ENCODE measurements at regions not wholly inside any gene's neighbourhood (a gene's known extent, or its start where the extent isn't known, plus 50 kb on each side); places are given as distances from the start of the nearest gene placed in this dataset.
"Not testable (repeated sequence)": the region's sequence is repeated elsewhere in the genome, so short reads cannot be mapped to it uniquely, and the experiment has no call there.

- DNase-seq = no peak
- intact Hi-C loops (cut with DNase I) = no loop called here
Observed at GRCh38 chr12:63415357-63415756, 252.9 kb downstream of the DPY19L2 start.

GRCh38 chr12:63410197-63410596 lies 258.1 kb downstream of the DPY19L2 start:
- no peak for DNase-seq
- intact Hi-C loops (cut with DNase I) = no loop called here

- DNase-seq = no peak
- intact Hi-C loops (cut with DNase I) = no loop called here
Observed at GRCh38 chr12:63406781-63407180, 255.8 kb upstream of the AVPR1A start.

- intact Hi-C loops (cut with DNase I) = no loop called here
- no peak for DNase-seq
Observed at GRCh38 chr12:63404611-63405010, 253.6 kb upstream of the AVPR1A start.

- intact Hi-C loops (cut with DNase I) = no loop called here
Observed at GRCh38 chr12:63403256-63403655, 252.3 kb upstream of the AVPR1A start.

GRCh38 chr12:63400718-63401117 lies 249.7 kb upstream of the AVPR1A start:
- DNase-seq = no peak
- intact Hi-C loops (cut with DNase I) = no loop called here

More at GRCh38 chr12:63403256-63403655, 252.3 kb upstream of the AVPR1A start:
- DNase-seq = no peak

- no peak for DNase-seq
- intact Hi-C loops (cut with DNase I) = no loop called here
Observed at GRCh38 chr12:63400318-63400717, 249.3 kb upstream of the AVPR1A start.

- DNase-seq = no peak
- intact Hi-C loops (cut with DNase I) = no loop called here
Observed at GRCh38 chr12:63397807-63398206, 246.8 kb upstream of the AVPR1A start.

- intact Hi-C loops (cut with DNase I) = no loop called here
- no peak for DNase-seq
Observed at GRCh38 chr12:63396135-63396534, 245.1 kb upstream of the AVPR1A start.

- intact Hi-C loops (cut with DNase I) = no loop called here
- DNase-seq = no peak
Observed at GRCh38 chr12:63394983-63395382, 244.0 kb upstream of the AVPR1A start.

- DNase-seq = no peak
- intact Hi-C loops (cut with DNase I) = no loop called here
Observed at GRCh38 chr12:63394349-63394748, 243.3 kb upstream of the AVPR1A start.

- intact Hi-C loops (cut with DNase I) = no loop called here
- no peak for DNase-seq
Observed at GRCh38 chr12:63389211-63389610, 238.2 kb upstream of the AVPR1A start.

GRCh38 chr12:63387771-63388170 lies 236.8 kb upstream of the AVPR1A start:
- intact Hi-C loops (cut with DNase I) = no loop called here
- DNase-seq = no peak

- no peak for DNase-seq
- intact Hi-C loops (cut with DNase I) = no loop called here
Observed at GRCh38 chr12:63382930-63383329, 231.9 kb upstream of the AVPR1A start.

GRCh38 chr12:63362791-63363190 lies 211.8 kb upstream of the AVPR1A start:
- intact Hi-C loops (cut with DNase I) = no loop called here

GRCh38 chr12:63362166-63362565 lies 211.2 kb upstream of the AVPR1A start:
- intact Hi-C loops (cut with DNase I) = no loop called here
- no peak for DNase-seq

More at GRCh38 chr12:63362791-63363190, 211.8 kb upstream of the AVPR1A start:
- no peak for DNase-seq

GRCh38 chr12:63354969-63355368 lies 204.0 kb upstream of the AVPR1A start:
- DNase-seq = no peak
- intact Hi-C loops (cut with DNase I) = no loop called here

GRCh38 chr12:63353559-63353958 lies 202.6 kb upstream of the AVPR1A start:
- intact Hi-C loops (cut with DNase I) = no loop called here
- DNase-seq = no peak

GRCh38 chr12:63351370-63351769 lies 200.4 kb upstream of the AVPR1A start:
- intact Hi-C loops (cut with DNase I) = no loop called here

GRCh38 chr12:63348556-63348955 lies 197.6 kb upstream of the AVPR1A start:
- intact Hi-C loops (cut with DNase I) = no loop called here
- DNase-seq = no peak

More at GRCh38 chr12:63351370-63351769, 200.4 kb upstream of the AVPR1A start:
- DNase-seq = no peak

GRCh38 chr12:63337158-63337557 lies 186.2 kb upstream of the AVPR1A start:
- DNase-seq; intact Hi-C loops (cut with DNase I): not testable (repeated sequence)

GRCh38 chr12:63326260-63326659 lies 175.3 kb upstream of the AVPR1A start:
- intact Hi-C loops (cut with DNase I) = no loop called here
- DNase-seq = no peak

GRCh38 chr12:63325757-63326156 lies 174.8 kb upstream of the AVPR1A start:
- DNase-seq = no peak
- intact Hi-C loops (cut with DNase I) = no loop called here
